ENCODE measurements at regions not wholly inside any gene's neighbourhood (a gene's known extent, or its start where the extent isn't known, plus 50 kb on each side); places are given as distances from the start of the nearest gene placed in this dataset.
"Not testable (repeated sequence)": the region's sequence is repeated elsewhere in the genome, so short reads cannot be mapped to it uniquely, and the experiment has no call there.

GRCh38 chr21:32829504-32829903 lies 57.9 kb upstream of the PAXBP1 start:
- H3K27me3 ChIP-seq (ENCODE audit: control insufficient read depth in 4 of 4, insufficient read depth in 4 of 4, low read length in 3 of 4) = no peaks in the 10 kb centered on the region
- no peak overlapping the region for H3K4me3 ChIP-seq (ENCODE audit: low read depth in 1 of 3, low read length in 3 of 3)
- H3K27ac ChIP-seq (ENCODE audit: low read depth in 1 of 2, low read length in 2 of 2) = no peak overlapping the region
- 98% methylated on average over 2 of the region's 2 CpGs for WGBS
- H3K9me3 ChIP-seq (ENCODE audit: control insufficient read depth in 4 of 4, low read length in 3 of 4) = no peaks in the 10 kb centered on the region
- H3K36me3 ChIP-seq (ENCODE audit: control insufficient read depth in 4 of 4, insufficient read depth in 3 of 4, low read depth in 1 of 4, low read length in 3 of 4) = no peaks in the 10 kb centered on the region
- TF ChIP-seq FOXA1 (IDR thresholded peaks at IDR 0.05) (no peak), HNF4A (conservative IDR thresholded peaks at IDR 0.05) (no peak), RAD21 (IDR thresholded peaks at IDR 0.05) (no peak), REST (IDR thresholded peaks at IDR 0.05) (no peak), ATF3 (IDR thresholded peaks at IDR 0.05) (no peak), SP1 (IDR thresholded peaks at IDR 0.05) (no peak), TAF1 (conservative IDR thresholded peaks at IDR 0.05) (no peak), NR2F2 (IDR thresholded peaks at IDR 0.05) (no peak), CTCF (IDR thresholded peaks at IDR 0.05; ENCODE audit: low read depth, low read length, missing input control) (no peak)
- H3K9ac ChIP-seq (ENCODE audit: low read depth in 1 of 2, low read length in 2 of 2) = no peak overlapping the region
- no peaks in the 10 kb centered on the region for H3K4me1 ChIP-seq (ENCODE audit: control insufficient read depth in 4 of 4, insufficient read depth in 4 of 4, low read length in 3 of 4)
- no peak for DNase-seq (ENCODE audit: low spot score)

GRCh38 chr21:32831779-32832178 lies 60.2 kb upstream of the PAXBP1 start:
- WGBS = 94% methylated on average over 10 of the region's 10 CpGs
- H3K9me3 ChIP-seq (ENCODE audit: control insufficient read depth in 4 of 4, low read length in 3 of 4); DNase-seq (ENCODE audit: low spot score); H3K4me1 ChIP-seq (ENCODE audit: control insufficient read depth in 4 of 4, insufficient read depth in 4 of 4, low read length in 3 of 4); H3K27ac ChIP-seq (ENCODE audit: low read depth in 1 of 2, low read length in 2 of 2); H3K9ac ChIP-seq (ENCODE audit: low read depth in 1 of 2, low read length in 2 of 2); H3K4me3 ChIP-seq (ENCODE audit: low read depth in 1 of 3, low read length in 3 of 3); H3K27me3 ChIP-seq (ENCODE audit: control insufficient read depth in 4 of 4, insufficient read depth in 4 of 4, low read length in 3 of 4); H3K36me3 ChIP-seq (ENCODE audit: control insufficient read depth in 4 of 4, insufficient read depth in 3 of 4, low read depth in 1 of 4, low read length in 3 of 4): not testable (repeated sequence)

- no peaks in the 10 kb centered on the region for H3K4me1 ChIP-seq (ENCODE audit: control insufficient read depth in 4 of 4, insufficient read depth in 4 of 4, low read length in 3 of 4)
- H3K4me3 ChIP-seq (ENCODE audit: low read depth in 1 of 3, low read length in 3 of 3) = no peak overlapping the region
- H3K9me3 ChIP-seq (ENCODE audit: control insufficient read depth in 4 of 4, low read length in 3 of 4) = peaks cover 0 to 3% (median 1%) of the 10 kb centered on the region in 4 donors
- 86% methylated on average over 7 of the region's 7 CpGs for WGBS
- DNase-seq (ENCODE audit: low spot score) = no peak
- H3K27me3 ChIP-seq (ENCODE audit: control insufficient read depth in 4 of 4, insufficient read depth in 4 of 4, low read length in 3 of 4) = no peaks in the 10 kb centered on the region
- H3K27ac ChIP-seq (ENCODE audit: low read depth in 1 of 2, low read length in 2 of 2) = no peak overlapping the region
- H3K36me3 ChIP-seq (ENCODE audit: control insufficient read depth in 4 of 4, insufficient read depth in 3 of 4, low read depth in 1 of 4, low read length in 3 of 4) = no peaks in the 10 kb centered on the region
- no peak overlapping the region for H3K9ac ChIP-seq (ENCODE audit: low read depth in 1 of 2, low read length in 2 of 2)
- TF ChIP-seq ATF3 (IDR thresholded peaks at IDR 0.05) (no peak), EGR1 (IDR thresholded peaks at IDR 0.05; ENCODE audit: low read depth in 2 of 2) (no peak), HNF4G (IDR thresholded peaks at IDR 0.05) (no peak), NR2F2 (IDR thresholded peaks at IDR 0.05) (no peak), HNF4A (conservative IDR thresholded peaks at IDR 0.05) (no peak), RXRA (IDR thresholded peaks at IDR 0.05) (no peak), ZBTB33 (IDR thresholded peaks at IDR 0.05) (no peak), YY1 (IDR thresholded peaks at IDR 0.05) (no peak), CTCF (IDR thresholded peaks at IDR 0.05; ENCODE audit: low read depth, low read length, missing input control) (no peak), RAD21 (IDR thresholded peaks at IDR 0.05) (no peak), JUND (IDR thresholded peaks at IDR 0.05) (no peak), MAX (IDR thresholded peaks at IDR 0.05) (no peak), FOXA2 (IDR thresholded peaks at IDR 0.05) (no peak), TAF1 (conservative IDR thresholded peaks at IDR 0.05) (no peak)
These were observed 62.8 kb upstream of the PAXBP1 start for GRCh38 chr21:32834211-32834915.
